22Rv1 (cell line): ENCODE measurements at regions not wholly inside any gene's neighbourhood (a gene's known extent, or its start where the extent isn't known, plus 50 kb on each side); places are given as distances from the start of the nearest gene placed in this dataset.

Experiments
- CTCF ChIP-seq: fragments of 450-650 bp; IDR thresholded peaks from 2 replicates; pipeline ENCODE4 v1.5.1; 2017; ENCODE audit warnings: mild to moderate bottlenecking
- ZFX ChIP-seq: fragments of 450-650 bp; IDR thresholded peaks from 2 replicates; pipeline ENCODE4 v1.6.1; 2017; ENCODE audit warnings: antibody characterized with exemption, borderline replicate concordance

- TF ChIP-seq CTCF (no peak), ZFX (no peak)
These were observed 250.6 kb downstream of the SNCA start for GRCh38 chr4:89586318-89586717.
